ENCODE measurements at regions not wholly inside any gene's neighbourhood (a gene's known extent, or its start where the extent isn't known, plus 50 kb on each side); places are given as distances from the start of the nearest gene placed in this dataset.

- H3K4me2 ChIP-seq (ENCODE audit: low read depth, low read length, poor library complexity, severe bottlenecking), result no peak overlapping the region
- H3K4me3 ChIP-seq (ENCODE audit: low read length, poor library complexity, severe bottlenecking), result no peak overlapping the region
Observed at GRCh38 chr4:31069151-31069550, 349.0 kb downstream of the PCDH7 start.

GRCh38 chr4:31071508-31072486 is 351.6 kb downstream of the PCDH7 start:
- Histone ChIP-seq H2AFZ (ENCODE audit: low read length) (no peak overlapping the region), H3K4me2 (ENCODE audit: low read depth, low read length, poor library complexity, severe bottlenecking) (no peak overlapping the region), H3K36me3 (ENCODE audit: insufficient read depth, low read length) (no peaks in the 10 kb centered on the region), H3F3A (ENCODE audit: low read depth) (no peaks in the 10 kb centered on the region), H3K79me2 (ENCODE audit: insufficient read depth, low read length) (no peaks in the 10 kb centered on the region), H3K9me2 (replicated peaks; ENCODE audit: low read depth, low read length) (no peaks in the 10 kb centered on the region), H3K9me3 (ENCODE audit: insufficient read depth, low read depth, low read length) (no peaks in the 10 kb centered on the region), H4K20me1 (ENCODE audit: insufficient read depth, low read length, poor library complexity, severe bottlenecking) (no peaks in the 10 kb centered on the region), H3K9ac (ENCODE audit: low read depth, low read length, poor library complexity, severe bottlenecking) (no peak overlapping the region), H3K27me3 (ENCODE audit: insufficient read depth, low read length, poor library complexity, severe bottlenecking) (no peaks in the 10 kb centered on the region), H3K4me3 (ENCODE audit: low read length, poor library complexity, severe bottlenecking) (no peak overlapping the region), H3K4me1 (ENCODE audit: insufficient read depth, low read length, poor library complexity, severe bottlenecking) (no peaks in the 10 kb centered on the region)
- TF ChIP-seq EZH2phosphoT487 (IDR thresholded peaks at IDR 0.05; ENCODE audit: borderline replicate concordance), result no peak

More at GRCh38 chr4:31069151-31069550, 349.0 kb downstream of the PCDH7 start:
- no peaks in the 10 kb centered on the region for H3K4me1 ChIP-seq (ENCODE audit: insufficient read depth, low read length, poor library complexity, severe bottlenecking)
- H3K9ac ChIP-seq (ENCODE audit: low read depth, low read length, poor library complexity, severe bottlenecking), result no peak overlapping the region
- H3F3A ChIP-seq (ENCODE audit: low read depth), result no peaks in the 10 kb centered on the region
- no peaks in the 10 kb centered on the region for H3K36me3 ChIP-seq (ENCODE audit: insufficient read depth, low read length)
- no peaks in the 10 kb centered on the region for H3K9me3 ChIP-seq (ENCODE audit: insufficient read depth, low read depth, low read length)
- H2AFZ ChIP-seq (ENCODE audit: low read length), result no peak overlapping the region
- no peaks in the 10 kb centered on the region for H3K79me2 ChIP-seq (ENCODE audit: insufficient read depth, low read length)
- TF ChIP-seq, protein P1, sequence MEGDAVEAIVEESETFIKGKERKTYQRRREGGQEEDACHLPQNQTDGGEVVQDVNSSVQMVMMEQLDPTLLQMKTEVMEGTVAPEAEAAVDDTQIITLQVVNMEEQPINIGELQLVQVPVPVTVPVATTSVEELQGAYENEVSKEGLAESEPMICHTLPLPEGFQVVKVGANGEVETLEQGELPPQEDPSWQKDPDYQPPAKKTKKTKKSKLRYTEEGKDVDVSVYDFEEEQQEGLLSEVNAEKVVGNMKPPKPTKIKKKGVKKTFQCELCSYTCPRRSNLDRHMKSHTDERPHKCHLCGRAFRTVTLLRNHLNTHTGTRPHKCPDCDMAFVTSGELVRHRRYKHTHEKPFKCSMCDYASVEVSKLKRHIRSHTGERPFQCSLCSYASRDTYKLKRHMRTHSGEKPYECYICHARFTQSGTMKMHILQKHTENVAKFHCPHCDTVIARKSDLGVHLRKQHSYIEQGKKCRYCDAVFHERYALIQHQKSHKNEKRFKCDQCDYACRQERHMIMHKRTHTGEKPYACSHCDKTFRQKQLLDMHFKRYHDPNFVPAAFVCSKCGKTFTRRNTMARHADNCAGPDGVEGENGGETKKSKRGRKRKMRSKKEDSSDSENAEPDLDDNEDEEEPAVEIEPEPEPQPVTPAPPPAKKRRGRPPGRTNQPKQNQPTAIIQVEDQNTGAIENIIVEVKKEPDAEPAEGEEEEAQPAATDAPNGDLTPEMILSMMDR (conservative IDR thresholded peaks at IDR 0.05; ENCODE audit: low read length), result no peak
- TF ChIP-seq EZH2phosphoT487 (IDR thresholded peaks at IDR 0.05; ENCODE audit: borderline replicate concordance), result no peak
- no peaks in the 10 kb centered on the region for H3K27me3 ChIP-seq (ENCODE audit: insufficient read depth, low read length, poor library complexity, severe bottlenecking)
- H4K20me1 ChIP-seq (ENCODE audit: insufficient read depth, low read length, poor library complexity, severe bottlenecking), result no peaks in the 10 kb centered on the region
- no peaks in the 10 kb centered on the region for H3K9me2 ChIP-seq (replicated peaks; ENCODE audit: low read depth, low read length)

- H3K4me1 ChIP-seq (ENCODE audit: insufficient read depth, low read length, poor library complexity, severe bottlenecking), result no peaks in the 10 kb centered on the region
- H4K20me1 ChIP-seq (ENCODE audit: insufficient read depth, low read length, poor library complexity, severe bottlenecking), result no peaks in the 10 kb centered on the region
- H3F3A ChIP-seq (ENCODE audit: low read depth), result no peaks in the 10 kb centered on the region
- H3K4me3 ChIP-seq (ENCODE audit: low read length, poor library complexity, severe bottlenecking), result no peak overlapping the region
- TF ChIP-seq, protein P1 (conservative IDR thresholded peaks at IDR 0.05; ENCODE audit: low read length), result no peak
- no peak for TF ChIP-seq EZH2phosphoT487 (IDR thresholded peaks at IDR 0.05; ENCODE audit: borderline replicate concordance)
- no peak overlapping the region for H2AFZ ChIP-seq (ENCODE audit: low read length)
- H3K9ac ChIP-seq (ENCODE audit: low read depth, low read length, poor library complexity, severe bottlenecking), result no peak overlapping the region
- H3K27me3 ChIP-seq (ENCODE audit: insufficient read depth, low read length, poor library complexity, severe bottlenecking), result no peaks in the 10 kb centered on the region
- H3K36me3 ChIP-seq (ENCODE audit: insufficient read depth, low read length), result no peaks in the 10 kb centered on the region
- H3K79me2 ChIP-seq (ENCODE audit: insufficient read depth, low read length), result no peaks in the 10 kb centered on the region
- H3K4me2 ChIP-seq (ENCODE audit: low read depth, low read length, poor library complexity, severe bottlenecking), result no peak overlapping the region
- H3K9me2 ChIP-seq (replicated peaks; ENCODE audit: low read depth, low read length), result no peaks in the 10 kb centered on the region
- no peaks in the 10 kb centered on the region for H3K9me3 ChIP-seq (ENCODE audit: insufficient read depth, low read depth, low read length)
Observed at GRCh38 chr4:31075969-31076368, 355.8 kb downstream of the PCDH7 start.

All from Loucy (cell line).